Liver (tissue), 8 donors: ENCODE measurements at regions not wholly inside any gene's neighbourhood (a gene's known extent, or its start where the extent isn't known, plus 50 kb on each side); places are given as distances from the start of the nearest gene placed in this dataset.

Source experiments
- DNase-seq: peaks from one replicate; pipeline ENCODE4 v3.0.0-alpha.2; 2017; ENCODE audit warnings: low spot score
- H3K27ac ChIP-seq, 2 donors: one replicate each; pipeline ENCODE4 v1.7.0; 2013; ENCODE audit warnings: inconsistent platforms in 2 of 2, low read length in 2 of 2, control low read depth in 1 of 2, low read depth in 1 of 2, mild to moderate bottlenecking in 1 of 2
- H3K27me3 ChIP-seq, 4 donors: one replicate each; pipeline versions ENCODE4 v1.6.1 to v1.7.0; 2013; ENCODE audit warnings: low read length in 3 of 4, inconsistent platforms in 1 of 4, mild to moderate bottlenecking in 1 of 4, moderate library complexity in 1 of 4; ENCODE audit not compliant: control insufficient read depth in 4 of 4, insufficient read depth in 4 of 4
- H3K36me3 ChIP-seq, 4 donors: one replicate each; pipeline versions ENCODE4 v1.6.1 to v1.7.0; 2013; ENCODE audit warnings: low read length in 3 of 4, mild to moderate bottlenecking in 3 of 4, low read depth in 1 of 4, moderate library complexity in 1 of 4; ENCODE audit not compliant: control insufficient read depth in 4 of 4, insufficient read depth in 3 of 4
- H3K4me1 ChIP-seq, 4 donors: one replicate each; pipeline versions ENCODE4 v1.6.1 to v1.7.0; 2013; ENCODE audit warnings: low read length in 3 of 4, mild to moderate bottlenecking in 3 of 4, moderate library complexity in 1 of 4; ENCODE audit not compliant: control insufficient read depth in 4 of 4, insufficient read depth in 4 of 4
- H3K4me3 ChIP-seq, 3 donors: one replicate each; pipeline versions ENCODE4 v1.6.1 to v1.7.0; 2013; ENCODE audit warnings: low read length in 3 of 3, control low read depth in 1 of 3, low read depth in 1 of 3, mild to moderate bottlenecking in 1 of 3
- H3K9ac ChIP-seq, 2 donors: one replicate each; pipeline ENCODE4 v1.7.0; 2013; ENCODE audit warnings: low read length in 2 of 2, mild to moderate bottlenecking in 2 of 2, moderate library complexity in 2 of 2, control low read depth in 1 of 2, low read depth in 1 of 2
- H3K9me3 ChIP-seq, 4 donors: one replicate each; pipeline versions ENCODE4 v1.6.1 to v1.7.0; 2013; ENCODE audit warnings: low read length in 3 of 4; ENCODE audit not compliant: control insufficient read depth in 4 of 4
- EGR1 ChIP-seq, 2 donors: IDR thresholded peaks; 2 replicates each; pipeline ENCODE4 v1.6.1; 2016 to 2018; ENCODE audit warnings: antibody characterized with exemption in 2 of 2, low read depth in 2 of 2
- FOXA1 ChIP-seq: IDR thresholded peaks from 2 replicates; pipeline ENCODE4 v1.6.1; 2016; ENCODE audit warnings: antibody characterized with exemption
- FOXA2 ChIP-seq: IDR thresholded peaks from 2 replicates; pipeline ENCODE4 v1.6.1; 2016; ENCODE audit warnings: antibody characterized with exemption
- GABPA ChIP-seq, 2 donors: IDR thresholded peaks in 1 of 2; conservative IDR thresholded peaks in 1 of 2; 2 replicates each; pipeline ENCODE4 v1.6.1; 2016; ENCODE audit warnings: antibody characterized with exemption in 2 of 2, mild to moderate bottlenecking in 1 of 2, moderate library complexity in 1 of 2
- HNF4A ChIP-seq, 2 donors: conservative IDR thresholded peaks; 2 replicates each; pipeline ENCODE4 v1.6.1; 2016; ENCODE audit warnings: antibody characterized with exemption in 2 of 2, mild to moderate bottlenecking in 2 of 2
- HNF4G ChIP-seq: IDR thresholded peaks from 2 replicates; pipeline ENCODE4 v1.6.1; 2016; ENCODE audit warnings: antibody characterized with exemption
- NR2F2 ChIP-seq: IDR thresholded peaks from 2 replicates; pipeline ENCODE4 v1.6.1; 2016; ENCODE audit warnings: antibody characterized with exemption
- RAD21 ChIP-seq, 2 donors: IDR thresholded peaks; 2 replicates each; pipeline ENCODE4 v1.6.1; 2016; ENCODE audit warnings: antibody characterized with exemption in 2 of 2, mild to moderate bottlenecking in 2 of 2
- SP1 ChIP-seq: IDR thresholded peaks from 2 replicates; pipeline ENCODE4 v1.6.1; 2018; ENCODE audit warnings: antibody characterized with exemption, mild to moderate bottlenecking
- TAF1 ChIP-seq: conservative IDR thresholded peaks from 2 replicates; pipeline ENCODE4 v1.6.1; 2016; ENCODE audit warnings: antibody characterized with exemption, mild to moderate bottlenecking
- YY1 ChIP-seq: IDR thresholded peaks from 2 replicates; pipeline ENCODE4 v1.6.1; 2016; ENCODE audit warnings: antibody characterized with exemption, mild to moderate bottlenecking
- WGBS: extraction: QIAGEN DNeasy Blood & Tissue Kit; methylation state at CpG from one replicate; pipeline ENCODE4 v1.1.7; 2013; 5-methylcytosine and 5-hydroxymethylcytosine counted together
- TF ChIP-seq, protein P1 (sequence below): IDR thresholded peaks from 2 replicates; pipeline ENCODE4 v1.6.1; 2016; ENCODE audit warnings: antibody characterized with exemption, mild to moderate bottlenecking
- TF ChIP-seq, protein P2 (sequence below): IDR thresholded peaks from 2 replicates; pipeline ENCODE4 v1.6.1; 2016; ENCODE audit warnings: antibody characterized with exemption
- TF ChIP-seq, protein P3 (sequence below): IDR thresholded peaks from 2 replicates; pipeline ENCODE4 v1.6.1; 2016; ENCODE audit warnings: antibody characterized with exemption
- TF ChIP-seq, protein P4 (sequence below): IDR thresholded peaks from 2 replicates; pipeline ENCODE4 v1.6.1; 2016; ENCODE audit warnings: antibody characterized with exemption
- TF ChIP-seq, protein P5 (sequence below): fragments of 150-350 bp; IDR thresholded peaks from 2 replicates; pipeline ENCODE4 v1.5.1; 2017; ENCODE audit warnings: improper control_type of control experiment, low read depth, low read length; ENCODE audit not compliant: missing input control
- donor health status: healthy.
- donor health status: healthy.
- donor health status: healthy.
- donor health status: healthy.
- donor health status: healthy.

DNA sequence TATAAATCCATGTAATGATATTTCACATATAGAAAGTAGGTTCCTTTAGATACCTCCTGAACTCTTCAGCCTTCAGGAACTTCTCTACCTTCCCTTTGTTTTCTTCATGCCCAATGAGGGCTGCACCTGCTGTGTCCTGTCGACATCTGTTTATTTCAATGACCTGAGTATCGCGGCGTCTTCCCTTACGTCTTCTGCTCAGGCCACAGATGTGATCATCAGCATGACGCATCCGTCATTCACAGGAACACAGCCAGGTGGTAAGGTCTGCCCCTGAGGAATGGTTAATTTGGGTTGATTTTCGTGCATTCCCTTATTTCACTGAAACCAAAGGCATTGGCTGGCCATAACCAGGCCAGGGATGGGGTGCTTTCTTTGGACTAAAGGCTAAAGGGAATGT, 217.1 kb downstream of the MED10 start:
- H3K4me1 ChIP-seq: peaks cover 6 to 29% (median 17%) of the 10 kb centered on the region in 4 donors
- no peaks in the 10 kb centered on the region for H3K9me3 ChIP-seq
- H3K4me3 ChIP-seq: no peak overlapping the region
- no peak overlapping the region for H3K27ac ChIP-seq
- TF ChIP-seq, protein P1, sequence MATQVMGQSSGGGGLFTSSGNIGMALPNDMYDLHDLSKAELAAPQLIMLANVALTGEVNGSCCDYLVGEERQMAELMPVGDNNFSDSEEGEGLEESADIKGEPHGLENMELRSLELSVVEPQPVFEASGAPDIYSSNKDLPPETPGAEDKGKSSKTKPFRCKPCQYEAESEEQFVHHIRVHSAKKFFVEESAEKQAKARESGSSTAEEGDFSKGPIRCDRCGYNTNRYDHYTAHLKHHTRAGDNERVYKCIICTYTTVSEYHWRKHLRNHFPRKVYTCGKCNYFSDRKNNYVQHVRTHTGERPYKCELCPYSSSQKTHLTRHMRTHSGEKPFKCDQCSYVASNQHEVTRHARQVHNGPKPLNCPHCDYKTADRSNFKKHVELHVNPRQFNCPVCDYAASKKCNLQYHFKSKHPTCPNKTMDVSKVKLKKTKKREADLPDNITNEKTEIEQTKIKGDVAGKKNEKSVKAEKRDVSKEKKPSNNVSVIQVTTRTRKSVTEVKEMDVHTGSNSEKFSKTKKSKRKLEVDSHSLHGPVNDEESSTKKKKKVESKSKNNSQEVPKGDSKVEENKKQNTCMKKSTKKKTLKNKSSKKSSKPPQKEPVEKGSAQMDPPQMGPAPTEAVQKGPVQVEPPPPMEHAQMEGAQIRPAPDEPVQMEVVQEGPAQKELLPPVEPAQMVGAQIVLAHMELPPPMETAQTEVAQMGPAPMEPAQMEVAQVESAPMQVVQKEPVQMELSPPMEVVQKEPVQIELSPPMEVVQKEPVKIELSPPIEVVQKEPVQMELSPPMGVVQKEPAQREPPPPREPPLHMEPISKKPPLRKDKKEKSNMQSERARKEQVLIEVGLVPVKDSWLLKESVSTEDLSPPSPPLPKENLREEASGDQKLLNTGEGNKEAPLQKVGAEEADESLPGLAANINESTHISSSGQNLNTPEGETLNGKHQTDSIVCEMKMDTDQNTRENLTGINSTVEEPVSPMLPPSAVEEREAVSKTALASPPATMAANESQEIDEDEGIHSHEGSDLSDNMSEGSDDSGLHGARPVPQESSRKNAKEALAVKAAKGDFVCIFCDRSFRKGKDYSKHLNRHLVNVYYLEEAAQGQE: no peak
- TF ChIP-seq RAD21 (IDR thresholded peaks at IDR 0.05): no peak
- no peak overlapping the region for H3K9ac ChIP-seq
- no peaks in the 10 kb centered on the region for H3K36me3 ChIP-seq
- no peak for DNase-seq
- WGBS: 85% methylated on average over 8 of the region's 8 CpGs
- H3K27me3 ChIP-seq: no peaks in the 10 kb centered on the region

DNA sequence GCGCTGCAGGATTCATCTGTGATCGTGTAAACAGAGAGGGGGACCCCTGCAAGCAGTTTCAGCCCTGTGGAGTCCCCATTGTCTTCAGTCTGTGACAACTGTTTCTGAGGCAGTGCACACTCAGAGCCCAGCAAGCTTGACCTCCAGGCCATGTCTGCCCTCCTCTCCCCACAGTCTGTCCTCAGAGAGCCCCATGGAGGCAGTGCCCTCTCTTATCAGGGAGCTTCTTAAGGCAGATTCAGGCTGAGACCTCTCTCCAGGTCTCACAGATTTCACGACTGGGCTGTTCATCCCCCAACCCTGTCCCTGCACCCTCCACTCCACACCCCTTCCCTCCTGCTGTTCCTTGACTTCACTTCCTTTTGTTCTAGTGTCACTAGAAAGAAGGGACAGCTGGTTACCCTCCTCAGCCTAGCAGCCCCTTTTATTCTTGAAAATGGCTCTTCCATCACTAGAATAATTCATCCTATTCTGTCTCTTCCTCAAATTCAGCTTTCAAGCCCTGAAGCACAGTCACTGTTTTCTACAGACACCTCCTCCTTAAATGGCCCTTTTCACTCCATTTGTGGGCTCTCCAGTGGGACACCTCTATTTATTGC, 218.4 kb downstream of the MED10 start:
- no peaks in the 10 kb centered on the region for H3K27me3 ChIP-seq
- no peaks in the 10 kb centered on the region for H3K36me3 ChIP-seq
- no peak overlapping the region for H3K4me3 ChIP-seq
- no peak for TF ChIP-seq HNF4G
- TF ChIP-seq SP1: no peak
- TF ChIP-seq, protein P2, sequence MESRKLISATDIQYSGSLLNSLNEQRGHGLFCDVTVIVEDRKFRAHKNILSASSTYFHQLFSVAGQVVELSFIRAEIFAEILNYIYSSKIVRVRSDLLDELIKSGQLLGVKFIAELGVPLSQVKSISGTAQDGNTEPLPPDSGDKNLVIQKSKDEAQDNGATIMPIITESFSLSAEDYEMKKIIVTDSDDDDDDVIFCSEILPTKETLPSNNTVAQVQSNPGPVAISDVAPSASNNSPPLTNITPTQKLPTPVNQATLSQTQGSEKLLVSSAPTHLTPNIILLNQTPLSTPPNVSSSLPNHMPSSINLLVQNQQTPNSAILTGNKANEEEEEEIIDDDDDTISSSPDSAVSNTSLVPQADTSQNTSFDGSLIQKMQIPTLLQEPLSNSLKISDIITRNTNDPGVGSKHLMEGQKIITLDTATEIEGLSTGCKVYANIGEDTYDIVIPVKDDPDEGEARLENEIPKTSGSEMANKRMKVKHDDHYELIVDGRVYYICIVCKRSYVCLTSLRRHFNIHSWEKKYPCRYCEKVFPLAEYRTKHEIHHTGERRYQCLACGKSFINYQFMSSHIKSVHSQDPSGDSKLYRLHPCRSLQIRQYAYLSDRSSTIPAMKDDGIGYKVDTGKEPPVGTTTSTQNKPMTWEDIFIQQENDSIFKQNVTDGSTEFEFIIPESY: no peak
- H3K27ac ChIP-seq: no peak overlapping the region
- WGBS: 75% methylated on average over 3 of the region's 3 CpGs
- no peak for DNase-seq
- H3K9ac ChIP-seq: no peak overlapping the region
- peaks cover 6 to 29% (median 17%) of the 10 kb centered on the region in 4 donors for H3K4me1 ChIP-seq
- no peaks in the 10 kb centered on the region for H3K9me3 ChIP-seq

DNA sequence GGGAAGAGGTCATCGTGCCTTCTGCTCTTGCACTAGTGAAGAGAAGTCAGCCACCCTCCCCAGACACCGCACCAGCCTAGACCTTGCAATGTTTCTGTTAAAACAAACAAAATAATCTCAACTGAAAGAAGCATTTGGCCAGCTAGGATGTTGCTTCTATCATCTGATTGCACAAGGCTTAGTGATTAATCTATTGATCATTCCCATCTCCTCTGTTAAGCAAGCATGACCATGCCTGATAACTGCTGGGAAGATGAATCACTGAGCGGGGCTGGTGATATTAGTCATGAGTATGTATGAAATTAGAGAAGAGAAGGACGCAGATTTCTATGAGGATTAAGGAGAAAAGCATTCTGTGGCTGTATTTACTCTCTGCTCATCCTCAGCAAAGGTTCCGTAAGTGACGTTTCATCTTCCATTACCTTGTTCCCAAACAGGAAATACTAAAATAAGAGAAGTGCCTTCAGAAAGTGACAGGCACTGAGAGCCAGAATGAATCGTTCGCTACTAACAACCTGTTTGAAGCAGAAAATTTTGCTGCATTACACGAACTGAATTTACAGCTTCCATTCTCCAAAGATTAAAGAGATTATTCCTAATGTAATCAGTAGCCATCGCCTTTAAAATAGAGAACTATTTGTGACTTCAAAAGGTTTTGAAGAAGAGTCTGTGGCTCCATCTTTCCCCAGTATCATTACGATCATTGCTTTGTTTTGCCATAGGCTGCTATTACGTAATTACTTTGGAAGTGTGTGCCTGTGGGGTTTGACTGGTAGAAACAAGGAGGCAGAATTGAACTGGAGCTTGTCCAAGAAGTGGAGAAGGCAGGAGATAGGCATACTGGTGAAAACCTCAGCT, 219.1 kb downstream of the MED10 start:
- Histone ChIP-seq H3K27ac (peak overlapping the region in 1 of 2 donors; percentile 48), H3K36me3 (no peaks in the 10 kb centered on the region), H3K27me3 (no peaks in the 10 kb centered on the region), H3K9ac (no peak overlapping the region), H3K4me1 (peaks cover 6 to 29% (median 17%) of the 10 kb centered on the region in 4 donors), H3K9me3 (no peaks in the 10 kb centered on the region), H3K4me3 (no peak overlapping the region)
- 39% methylated on average over 12 of the region's 12 CpGs for WGBS
- DNase-seq: no peak
- TF ChIP-seq EGR1 (IDR thresholded peaks at IDR 0.05; ENCODE audit: low read depth in 2 of 2) (peak in 1 of 2 donors; percentile 60), RAD21 (IDR thresholded peaks at IDR 0.05) (peak; percentile 54 to 56), TAF1 (no peak), YY1 (peak; percentile 68), SP1 (peak; percentile 49), NR2F2 (no peak), GABPA (IDR thresholded peaks at IDR 0.05 in 1 of 2, conservative IDR thresholded peaks at IDR 0.05 in 1 of 2) (no peak), FOXA2 (peak; percentile 78), HNF4G (peak; percentile 25), FOXA1 (peak; percentile 69), HNF4A (conservative IDR thresholded peaks at IDR 0.05) (peak; percentile 74 to 91)
- TF ChIP-seq, protein P3, sequence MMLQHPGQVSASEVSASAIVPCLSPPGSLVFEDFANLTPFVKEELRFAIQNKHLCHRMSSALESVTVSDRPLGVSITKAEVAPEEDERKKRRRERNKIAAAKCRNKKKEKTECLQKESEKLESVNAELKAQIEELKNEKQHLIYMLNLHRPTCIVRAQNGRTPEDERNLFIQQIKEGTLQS: peak; percentile 61
- TF ChIP-seq, protein P4, sequence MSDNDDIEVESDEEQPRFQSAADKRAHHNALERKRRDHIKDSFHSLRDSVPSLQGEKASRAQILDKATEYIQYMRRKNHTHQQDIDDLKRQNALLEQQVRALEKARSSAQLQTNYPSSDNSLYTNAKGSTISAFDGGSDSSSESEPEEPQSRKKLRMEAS: peak; percentile 74
- TF ChIP-seq, protein P2: peak; percentile 84
- TF ChIP-seq, protein P5, sequence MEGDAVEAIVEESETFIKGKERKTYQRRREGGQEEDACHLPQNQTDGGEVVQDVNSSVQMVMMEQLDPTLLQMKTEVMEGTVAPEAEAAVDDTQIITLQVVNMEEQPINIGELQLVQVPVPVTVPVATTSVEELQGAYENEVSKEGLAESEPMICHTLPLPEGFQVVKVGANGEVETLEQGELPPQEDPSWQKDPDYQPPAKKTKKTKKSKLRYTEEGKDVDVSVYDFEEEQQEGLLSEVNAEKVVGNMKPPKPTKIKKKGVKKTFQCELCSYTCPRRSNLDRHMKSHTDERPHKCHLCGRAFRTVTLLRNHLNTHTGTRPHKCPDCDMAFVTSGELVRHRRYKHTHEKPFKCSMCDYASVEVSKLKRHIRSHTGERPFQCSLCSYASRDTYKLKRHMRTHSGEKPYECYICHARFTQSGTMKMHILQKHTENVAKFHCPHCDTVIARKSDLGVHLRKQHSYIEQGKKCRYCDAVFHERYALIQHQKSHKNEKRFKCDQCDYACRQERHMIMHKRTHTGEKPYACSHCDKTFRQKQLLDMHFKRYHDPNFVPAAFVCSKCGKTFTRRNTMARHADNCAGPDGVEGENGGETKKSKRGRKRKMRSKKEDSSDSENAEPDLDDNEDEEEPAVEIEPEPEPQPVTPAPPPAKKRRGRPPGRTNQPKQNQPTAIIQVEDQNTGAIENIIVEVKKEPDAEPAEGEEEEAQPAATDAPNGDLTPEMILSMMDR: no peak
